GM11168 (cell line): ENCODE measurements at regions not wholly inside any gene's neighbourhood (a gene's known extent, or its start where the extent isn't known, plus 50 kb on each side); places are given as distances from the start of the nearest gene placed in this dataset.
"Not testable (repeated sequence)": the region's sequence is repeated elsewhere in the genome, so short reads cannot be mapped to it uniquely, and the experiment has no call there.

Source experiments
- in situ Hi-C: fragments of 300-500 bp; cut with MboI; formaldehyde crosslinking; loops from one replicate; pipeline ENCODE4 v1.12.0; 2022; ENCODE audit warnings: low sequenced_read_pairs; ENCODE audit not compliant: unreplicated experiment

DNA sequence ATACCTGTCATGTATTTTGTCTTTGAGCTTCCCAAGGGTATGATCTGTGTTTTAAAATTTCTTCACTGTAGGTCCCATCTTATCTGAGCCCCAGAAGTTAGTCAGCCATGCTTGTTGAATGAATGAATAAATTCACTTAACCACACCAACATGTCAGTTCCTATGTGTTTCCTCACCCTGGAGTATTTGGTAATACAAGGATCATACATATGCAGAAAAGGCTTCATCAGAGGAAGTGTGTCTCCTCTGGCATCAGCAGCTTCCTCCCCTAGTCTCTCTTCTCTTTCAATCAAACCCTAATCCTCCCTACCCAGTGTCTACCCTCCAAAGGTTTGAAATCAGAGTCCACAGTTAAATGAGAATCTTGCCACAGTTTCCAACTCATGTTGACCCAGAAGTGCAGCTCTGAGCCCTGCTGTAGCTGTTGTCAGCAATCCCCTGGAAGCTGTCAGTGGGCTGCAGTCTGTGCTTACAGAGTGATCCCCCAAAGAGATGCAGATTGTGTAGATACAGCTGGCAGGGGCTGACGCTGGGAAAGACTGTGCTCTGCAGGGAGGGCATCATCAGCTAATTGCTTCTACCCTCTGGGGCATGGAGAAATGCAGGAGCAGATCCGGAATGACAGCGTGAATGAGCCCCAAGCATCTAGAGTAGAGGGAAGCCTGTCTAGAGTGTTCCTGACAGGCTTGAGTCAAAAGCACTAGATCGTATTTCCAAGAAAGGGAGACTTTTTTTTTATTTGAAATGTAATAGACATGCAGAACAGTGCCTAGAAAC, 105.0 kb upstream of the WDR11 start:
- in situ Hi-C loops: no loop called here

DNA sequence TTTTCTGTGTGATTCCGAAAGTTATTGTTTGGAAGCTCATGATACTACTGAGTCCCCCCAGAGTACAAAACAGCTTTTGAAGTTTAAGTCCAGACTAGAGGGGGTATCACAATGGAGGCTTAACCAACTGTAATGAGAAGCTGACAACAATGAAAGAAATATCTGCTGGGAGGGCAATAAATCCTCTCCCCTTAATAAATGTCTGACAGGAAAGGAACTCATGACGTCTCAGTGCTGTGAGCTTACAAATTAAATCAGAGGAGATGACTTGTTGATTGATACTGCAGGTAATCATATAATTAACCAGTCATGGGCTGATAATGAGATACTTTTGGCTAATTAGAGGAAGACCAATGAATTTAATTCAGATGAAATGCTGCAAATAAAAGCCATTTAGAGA, 102.6 kb upstream of the WDR11 start:
- in situ Hi-C loops: no loop called here

DNA sequence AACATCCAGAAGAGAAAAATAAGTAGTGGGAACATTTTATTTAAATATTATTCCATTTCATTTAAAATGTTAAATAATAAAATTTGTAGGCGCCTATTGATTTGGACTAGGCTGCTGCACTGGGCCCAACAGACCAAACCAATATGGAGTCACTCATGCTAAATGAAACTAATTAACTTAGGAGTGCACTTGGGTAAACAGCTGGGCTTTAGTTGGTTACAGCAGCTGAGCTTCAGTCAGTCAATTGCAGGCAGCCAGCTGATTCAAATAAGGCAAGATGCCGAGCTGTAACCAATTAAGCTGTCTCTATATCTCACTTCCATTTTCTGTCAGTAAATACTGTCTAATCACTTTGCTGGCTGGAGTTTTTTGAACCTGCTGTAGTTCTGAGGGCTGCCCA, 102.1 kb upstream of the WDR11 start:
- in situ Hi-C loops: no loop called here

GRCh38 chr10:120749856-120750566, 101.2 kb upstream of the WDR11 start:
- in situ Hi-C loops: loop anchor here (10.0 kb wide), 1 partner anchor 315 kb away; no protein-coding TSS in a partner anchor

GRCh38 chr10:120755771-120756170, 95.4 kb upstream of the WDR11 start:
- in situ Hi-C loops: loop anchor here (10.0 kb wide), 1 partner anchor 321 kb away; no protein-coding TSS in a partner anchor

- in situ Hi-C loops: no loop called here
Observed at GRCh38 chr10:120760253-120760652, 90.9 kb upstream of the WDR11 start.

DNA sequence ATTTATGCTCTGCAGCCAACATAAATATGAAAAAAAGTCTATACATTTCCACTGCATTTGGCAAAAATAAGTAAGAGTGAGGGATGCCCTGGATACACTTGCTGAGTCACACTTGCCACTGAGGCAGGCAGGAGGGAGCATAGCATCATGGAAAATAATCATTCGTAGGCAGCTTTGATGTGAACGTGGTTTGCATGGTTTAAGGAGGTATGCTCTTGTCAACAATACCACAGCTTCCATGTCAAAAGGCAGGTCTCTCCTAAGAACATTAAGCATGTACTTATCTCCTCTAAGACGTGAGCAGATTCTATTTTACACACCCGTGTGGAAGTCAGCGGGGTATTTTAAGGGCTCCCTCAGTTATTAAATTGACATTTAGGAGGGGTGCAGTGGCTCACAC, 89.2 kb upstream of the WDR11 start:
- in situ Hi-C loops: no loop called here

GRCh38 chr10:120765226-120765803, 85.8 kb upstream of the WDR11 start:
- in situ Hi-C loops: no loop called here

- in situ Hi-C loops: no loop called here
Observed at GRCh38 chr10:120768227-120768626, 82.9 kb upstream of the WDR11 start.

- in situ Hi-C loops: no loop called here
Observed at GRCh38 chr10:120770496-120770895, 80.7 kb upstream of the WDR11 start.

GRCh38 chr10:120776442-120776841, 74.7 kb upstream of the WDR11 start:
- in situ Hi-C loops: no loop called here

DNA sequence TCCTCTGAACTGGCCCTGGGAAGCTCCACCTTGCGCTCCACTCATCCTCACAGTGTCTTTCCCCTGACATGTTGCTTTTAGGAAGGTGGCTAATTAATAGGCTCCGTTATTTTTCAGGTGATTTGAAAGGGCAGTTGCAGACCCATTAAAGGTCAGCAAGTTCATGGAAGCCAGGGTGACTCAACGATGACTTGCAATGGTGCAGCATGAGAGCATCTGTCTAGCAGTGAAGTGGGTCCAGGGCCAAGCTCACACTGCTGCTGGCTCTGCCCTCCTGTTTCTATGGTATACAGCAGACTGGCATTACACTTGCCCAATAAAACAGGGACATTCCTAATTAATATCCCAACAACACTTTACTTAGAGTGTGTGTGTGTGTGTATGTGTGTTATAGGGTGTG, 68.8 kb upstream of the WDR11 start:
- in situ Hi-C loops: no loop called here

- in situ Hi-C loops: no loop called here
Observed at GRCh38 chr10:120783098-120783497, 68.1 kb upstream of the WDR11 start.

GRCh38 chr10:120783867-120784266, 67.3 kb upstream of the WDR11 start:
- in situ Hi-C loops: no loop called here

DNA sequence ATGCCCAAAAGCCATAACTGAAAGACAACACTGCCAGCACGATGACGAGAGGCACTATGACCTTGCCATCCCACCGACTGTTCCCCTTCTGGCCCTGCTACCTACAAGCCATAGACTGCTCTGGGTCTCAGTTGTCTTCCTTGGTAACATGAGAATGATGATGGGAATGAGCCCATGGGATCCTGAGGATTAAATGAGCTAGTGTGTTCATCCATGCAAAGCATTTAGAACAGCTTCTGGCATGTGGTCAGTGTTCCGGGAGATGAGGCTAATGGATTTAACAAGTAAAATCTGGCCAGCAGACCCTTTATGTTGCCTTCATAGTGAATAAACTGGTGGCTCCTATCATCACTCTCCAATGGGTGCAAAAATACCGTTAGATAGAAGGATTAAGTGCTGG, 62.4 kb upstream of the WDR11 start:
- in situ Hi-C loops: no loop called here

GRCh38 chr10:120789303-120790203, 61.6 kb upstream of the WDR11 start:
- in situ Hi-C loops: no loop called here

GRCh38 chr10:120791316-120791715, 59.8 kb upstream of the WDR11 start:
- in situ Hi-C loops: no loop called here

DNA sequence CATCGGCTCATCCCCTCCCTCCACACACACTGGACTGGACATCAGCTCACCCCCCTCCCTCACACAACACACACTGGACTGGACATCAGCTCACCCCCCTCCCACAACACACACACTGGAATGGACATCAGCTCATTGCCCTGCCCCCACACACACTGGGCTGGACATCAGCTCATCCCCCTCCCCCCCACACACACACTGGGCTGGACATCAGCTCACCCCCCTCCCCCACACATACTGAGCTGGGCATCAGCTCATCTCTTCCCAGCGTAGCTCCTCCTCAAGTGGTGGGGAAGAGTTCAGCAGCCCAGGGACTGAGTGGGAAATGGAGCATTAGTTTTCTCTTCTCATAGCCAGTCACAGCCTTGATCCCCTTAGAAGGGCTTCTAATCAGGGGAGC, 58.1 kb upstream of the WDR11 start:
- in situ Hi-C loops: no loop called here

GRCh38 chr10:120794390-120794789, 56.8 kb upstream of the WDR11 start:
- in situ Hi-C loops: no loop called here

GRCh38 chr10:120798276-120798675, 52.9 kb upstream of the WDR11 start:
- in situ Hi-C loops: not testable (repeated sequence)
